CD4-positive, alpha-beta T cell (primary cell): ENCODE measurements at regions not wholly inside any gene's neighbourhood (a gene's known extent, or its start where the extent isn't known, plus 50 kb on each side); places are given as distances from the start of the nearest gene placed in this dataset.

Experiments used
- ATAC-seq: fragments of 200-7000 bp; cut with Tn5 transposase; one replicate; pipeline ENCODE4 v1.10.0; 2022; ENCODE audit warnings: mild to moderate bottlenecking; ENCODE audit not compliant: poor library complexity
- CTCF ChIA-PET: fragments of 350-600 bp; sonication (Branson Sonifier 250); formaldehyde crosslinking; loops from one replicate; lab custom pipeline; 2021; ENCODE audit warnings: antibody characterized with exemption, inconsistent platforms; lab: Charles Lee
- POLR2A ChIA-PET: fragments of 350-600 bp; sonication (Branson Sonifier 250); formaldehyde crosslinking; loops from one replicate; lab custom pipeline; 2021; ENCODE audit warnings: antibody characterized with exemption, inconsistent platforms; lab: Charles Lee
- DNase-seq, 14 experiments: peaks; one replicate each; pipeline ENCODE4 v3.0.0-alpha.2; 2013 to 2020; ENCODE audit warnings: mixed read lengths in 2 of 14
- H3K27ac ChIP-seq, 2 donors: one replicate each; pipeline versions ENCODE4 v1.5.1 to v1.7.0; 2013; ENCODE audit warnings: low read length in 2 of 2, low read depth in 1 of 2, mild to moderate bottlenecking in 1 of 2
- H3K27me3 ChIP-seq, 2 experiments: 1 replicate in 1 of 2; 2 replicates in 1 of 2; pipeline versions ENCODE4 v1.6.1 to v1.7.0; 2013; ENCODE audit warnings: low read length in 2 of 2, control low read depth in 1 of 2, mild to moderate bottlenecking in 1 of 2, moderate library complexity in 1 of 2; ENCODE audit not compliant: insufficient read depth in 2 of 2, control insufficient read depth in 1 of 2
- H3K36me3 ChIP-seq: one replicate; pipeline ENCODE4 v1.6.1; 2013; ENCODE audit warnings: low read length, control low read depth; ENCODE audit not compliant: insufficient read depth
- H3K4me1 ChIP-seq: one replicate; pipeline ENCODE4 v1.6.1; 2013; ENCODE audit warnings: low read length, control low read depth; ENCODE audit not compliant: insufficient read depth
- H3K4me3 ChIP-seq: one replicate; pipeline ENCODE4 v1.5.1; 2013; ENCODE audit warnings: mild to moderate bottlenecking, low read length, moderate library complexity
- H3K9me3 ChIP-seq, 2 experiments: 1 replicate in 1 of 2; 2 replicates in 1 of 2; pipeline versions ENCODE4 v1.6.1 to v1.7.0; 2013; ENCODE audit warnings: low read length in 2 of 2, mild to moderate bottlenecking in 2 of 2, control low read depth in 1 of 2, moderate library complexity in 1 of 2; ENCODE audit not compliant: control insufficient read depth in 1 of 2, insufficient read depth in 1 of 2
- H3K27ac Mint-ChIP-seq: one replicate; pipeline ENCODE4 v1.8.0; 2020; ENCODE audit warnings: mixed read lengths
- H3K27me3 Mint-ChIP-seq: one replicate; pipeline ENCODE4 v1.8.0; 2021; ENCODE audit warnings: mixed read lengths
- H3K36me3 Mint-ChIP-seq: one replicate; pipeline ENCODE4 v1.8.0; 2021; ENCODE audit warnings: low read depth, mixed read lengths
- H3K4me1 Mint-ChIP-seq: one replicate; pipeline ENCODE4 v1.8.0; 2021; ENCODE audit warnings: low read depth, mixed read lengths
- H3K4me3 Mint-ChIP-seq: one replicate; pipeline ENCODE4 v1.8.0; 2020; ENCODE audit warnings: mild to moderate bottlenecking, mixed read lengths
- H3K9me3 Mint-ChIP-seq: one replicate; pipeline ENCODE4 v1.8.0; 2020; ENCODE audit warnings: mixed read lengths
- intact Hi-C, 2 experiments: fragments of 100-400 bp; cut with DNase I in 1 of 2; cut with micrococcal nuclease in 1 of 2; formaldehyde crosslinking; loops; one replicate each; pipeline versions ENCODE4 v1.15.1 to v1.9.0; 2023 to 2025; cut with DNase I, micrococcal nuclease
- TF ChIP-seq, protein P1 (sequence below): fragments of 200-600 bp; IDR thresholded peaks from one replicate; pipeline ENCODE4 v1.8.0; 2022; ENCODE audit warnings: antibody characterized with exemption, mild to moderate bottlenecking

DNA sequence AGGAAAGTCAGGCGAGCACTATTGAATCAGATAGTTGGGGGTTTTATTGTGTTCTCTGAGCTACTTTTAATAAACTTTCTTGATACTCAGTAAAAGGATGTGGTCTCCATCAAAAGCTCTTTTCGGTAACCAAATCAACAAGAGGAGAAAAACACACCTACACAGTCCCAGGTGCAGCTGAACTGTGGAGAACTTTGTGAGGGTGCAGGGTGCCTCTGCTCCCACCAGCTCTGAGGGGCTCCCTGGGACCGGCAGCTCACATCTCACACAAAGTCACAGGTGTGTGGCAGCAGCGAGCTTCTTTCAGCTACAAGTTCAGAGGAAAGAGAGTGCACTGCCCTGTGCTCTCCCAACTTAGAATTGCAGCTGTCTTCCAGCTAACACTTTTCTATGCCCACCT lies 650.4 kb downstream of the RNF144A start:
- H3K36me3 ChIP-seq, result no peaks in the 10 kb centered on the region
- ATAC-seq, result peak; percentile 88
- peaks cover 5% of the 10 kb centered on the region for H3K36me3 Mint-ChIP-seq
- peak overlapping the region; percentile 43 for H3K4me3 Mint-ChIP-seq
- ChIA-PET POLR2A (interaction anchor here (0.5 to 1.8 kb wide), 26 partner anchors 9 to 1120 kb away, joined by 3 to 53 read pairs (median 6); partner anchors contain the start of gene ID2), CTCF (interaction anchor here (1.0 to 1.7 kb wide), 2 partner anchors 9 to 104 kb away, joined by 3 to 4 read pairs; no protein-coding TSS in a partner anchor)
- H3K27ac Mint-ChIP-seq, result peak overlapping the region; percentile 91
- TF ChIP-seq, protein P1, sequence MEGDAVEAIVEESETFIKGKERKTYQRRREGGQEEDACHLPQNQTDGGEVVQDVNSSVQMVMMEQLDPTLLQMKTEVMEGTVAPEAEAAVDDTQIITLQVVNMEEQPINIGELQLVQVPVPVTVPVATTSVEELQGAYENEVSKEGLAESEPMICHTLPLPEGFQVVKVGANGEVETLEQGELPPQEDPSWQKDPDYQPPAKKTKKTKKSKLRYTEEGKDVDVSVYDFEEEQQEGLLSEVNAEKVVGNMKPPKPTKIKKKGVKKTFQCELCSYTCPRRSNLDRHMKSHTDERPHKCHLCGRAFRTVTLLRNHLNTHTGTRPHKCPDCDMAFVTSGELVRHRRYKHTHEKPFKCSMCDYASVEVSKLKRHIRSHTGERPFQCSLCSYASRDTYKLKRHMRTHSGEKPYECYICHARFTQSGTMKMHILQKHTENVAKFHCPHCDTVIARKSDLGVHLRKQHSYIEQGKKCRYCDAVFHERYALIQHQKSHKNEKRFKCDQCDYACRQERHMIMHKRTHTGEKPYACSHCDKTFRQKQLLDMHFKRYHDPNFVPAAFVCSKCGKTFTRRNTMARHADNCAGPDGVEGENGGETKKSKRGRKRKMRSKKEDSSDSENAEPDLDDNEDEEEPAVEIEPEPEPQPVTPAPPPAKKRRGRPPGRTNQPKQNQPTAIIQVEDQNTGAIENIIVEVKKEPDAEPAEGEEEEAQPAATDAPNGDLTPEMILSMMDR, result peak; percentile 12
- peak overlapping the region; percentile 52 to 62 for H3K27ac ChIP-seq
- H3K4me3 ChIP-seq, result no peak overlapping the region
- no peaks in the 10 kb centered on the region for H3K27me3 ChIP-seq
- peaks cover 8% of the 10 kb centered on the region for H3K9me3 Mint-ChIP-seq
- H3K9me3 ChIP-seq, result no peaks in the 10 kb centered on the region
- peaks cover 67% of the 10 kb centered on the region for H3K4me1 Mint-ChIP-seq
- intact Hi-C loops, result loop anchor here (10.0 kb wide), 3 partner anchors 107 to 1117 kb away; partner anchors contain the start of gene ID2 (in 1 of the 2)
- peak; percentile 7 to 75 (median 54) for DNase-seq
- no peaks in the 10 kb centered on the region for H3K27me3 Mint-ChIP-seq
- H3K4me1 ChIP-seq, result peaks cover 31% of the 10 kb centered on the region

DNA sequence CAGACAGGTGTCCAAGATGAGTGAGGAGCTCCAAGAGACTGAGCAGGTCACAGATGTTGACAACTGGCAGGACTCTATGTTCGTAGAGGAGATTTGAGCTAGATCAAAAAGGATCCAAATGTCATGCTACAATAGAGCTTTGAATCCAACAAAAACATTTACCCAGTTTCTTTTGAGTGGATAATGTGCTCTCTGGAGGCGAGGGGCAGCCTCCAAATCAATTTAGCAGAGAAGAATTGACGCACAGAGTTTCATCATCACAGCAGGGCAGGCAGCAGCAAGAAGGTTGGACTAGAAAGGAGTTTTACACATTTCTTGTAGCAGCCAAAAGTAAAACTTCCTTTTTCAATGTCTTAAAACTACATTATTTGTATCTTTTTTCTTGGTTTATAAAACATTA lies 653.0 kb downstream of the RNF144A start:
- no peak for DNase-seq
- ATAC-seq, result no peak
- TF ChIP-seq, protein P1, result no peak
- no peaks in the 10 kb centered on the region for H3K27me3 Mint-ChIP-seq
- POLR2A ChIA-PET, result no interaction called here
- peaks cover 74% of the 10 kb centered on the region for H3K4me1 Mint-ChIP-seq
- no peaks in the 10 kb centered on the region for H3K9me3 ChIP-seq
- CTCF ChIA-PET, result no interaction called here
- no peak overlapping the region for H3K4me3 Mint-ChIP-seq
- no peak overlapping the region for H3K27ac ChIP-seq
- intact Hi-C loops, result loop anchor here in 1 of 2 experiments (5.0 kb wide), 1 partner anchor 102 kb away; no protein-coding TSS in a partner anchor
- H3K27ac Mint-ChIP-seq, result peak overlapping the region; percentile 75
- H3K36me3 ChIP-seq, result no peaks in the 10 kb centered on the region
- no peaks in the 10 kb centered on the region for H3K27me3 ChIP-seq
- peaks cover 8% of the 10 kb centered on the region for H3K9me3 Mint-ChIP-seq
- peaks cover 5% of the 10 kb centered on the region for H3K36me3 Mint-ChIP-seq
- H3K4me1 ChIP-seq, result peaks cover 32% of the 10 kb centered on the region
- no peak overlapping the region for H3K4me3 ChIP-seq

DNA sequence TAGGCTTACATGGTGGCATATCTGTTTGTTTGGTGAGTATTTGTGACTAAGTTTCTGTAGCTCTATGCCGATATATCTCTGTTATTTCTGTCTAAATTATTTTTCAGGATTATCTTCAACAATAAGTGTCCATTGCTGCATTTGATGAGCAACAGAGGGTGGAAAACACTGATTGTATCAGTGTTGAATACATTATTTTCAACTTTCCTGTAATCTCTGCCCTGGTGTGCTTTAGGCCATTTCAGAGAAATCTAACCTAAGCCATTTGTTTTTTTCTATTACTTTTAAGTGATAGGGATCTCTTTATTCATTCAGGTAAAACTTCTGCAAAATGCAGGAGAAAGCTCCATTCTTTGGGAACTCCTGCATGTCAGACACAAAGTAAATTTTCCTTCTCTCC lies 654.5 kb downstream of the RNF144A start:
- no peaks in the 10 kb centered on the region for H3K27me3 ChIP-seq
- no peak overlapping the region for H3K27ac ChIP-seq
- ATAC-seq (no peak), DNase-seq (no peak)
- ChIA-PET POLR2A (no interaction called here), CTCF (no interaction called here)
- Mint-ChIP-seq H3K9me3 (peaks cover 4% of the 10 kb centered on the region), H3K4me1 (peaks cover 64% of the 10 kb centered on the region), H3K27ac (peak overlapping the region; percentile 70), H3K27me3 (no peaks in the 10 kb centered on the region), H3K4me3 (no peak overlapping the region), H3K36me3 (peaks cover 7% of the 10 kb centered on the region)
- intact Hi-C loops, result loop anchor here in 1 of 2 experiments (5.0 kb wide), 1 partner anchor 101 kb away; no protein-coding TSS in a partner anchor
- TF ChIP-seq, protein P1, result no peak
- no peaks in the 10 kb centered on the region for H3K9me3 ChIP-seq
- no peak overlapping the region for H3K4me3 ChIP-seq
- peaks cover 32% of the 10 kb centered on the region for H3K4me1 ChIP-seq
- H3K36me3 ChIP-seq, result no peaks in the 10 kb centered on the region
